Left lung (tissue), 4 donors: ENCODE measurements at regions not wholly inside any gene's neighbourhood (a gene's known extent, or its start where the extent isn't known, plus 50 kb on each side); places are given as distances from the start of the nearest gene placed in this dataset.

Experiments
- ATAC-seq: fragments of 200-7000 bp; cut with Tn5 transposase; one replicate; pipeline ENCODE4 v1.9.1; 2020; ENCODE audit warnings: moderate library complexity
- DNase-seq, 4 donors: peaks; one replicate each; pipeline ENCODE4 v3.0.0-alpha.2; 2013 to 2020
- H3K27ac ChIP-seq, 2 donors: fragments of 200-600 bp; sonication (generic) in 1 of 2; one replicate each; pipeline versions ENCODE4 v1.5.0 to v1.8.0; 2020 to 2021
- H3K27me3 ChIP-seq, 2 donors: fragments of 200-600 bp; sonication (generic) in 1 of 2; one replicate each; pipeline versions ENCODE4 v1.5.0 to v1.8.0; 2020 to 2021
- H3K36me3 ChIP-seq, 2 donors: fragments of 200-600 bp; sonication (generic) in 1 of 2; one replicate each; pipeline versions ENCODE4 v1.5.0 to v1.8.0; 2020 to 2021
- H3K4me1 ChIP-seq, 2 donors: fragments of 200-600 bp; one replicate each; pipeline ENCODE4 v1.8.0; 2021
- H3K4me3 ChIP-seq, 2 donors: fragments of 200-600 bp; sonication (generic) in 1 of 2; one replicate each; pipeline versions ENCODE4 v1.5.0 to v1.8.0; 2020 to 2021; ENCODE audit warnings: mild to moderate bottlenecking in 1 of 2
- H3K9me3 ChIP-seq, 2 donors: fragments of 200-600 bp; sonication (generic) in 1 of 2; one replicate each; pipeline versions ENCODE4 v1.5.0 to v1.8.0; 2020 to 2021
- intact Hi-C, 2 donors: fragments of 100-400 bp; cut with DNase I; formaldehyde crosslinking; loops; one replicate each; pipeline versions ENCODE4 v1.11.2 to v1.14.2; 2022
- TF ChIP-seq, protein P1 (sequence below), 2 donors: fragments of 200-600 bp; sonication (generic) in 1 of 2; IDR thresholded peaks; one replicate each; pipeline versions ENCODE4 v1.5.0 to v1.8.0; 2021; ENCODE audit warnings: antibody characterized with exemption in 2 of 2
- donor health status: DM: no; HTN: yes; CAD: no.
- donor health status: DM: no; HTN: no; CAD: no.

DNA sequence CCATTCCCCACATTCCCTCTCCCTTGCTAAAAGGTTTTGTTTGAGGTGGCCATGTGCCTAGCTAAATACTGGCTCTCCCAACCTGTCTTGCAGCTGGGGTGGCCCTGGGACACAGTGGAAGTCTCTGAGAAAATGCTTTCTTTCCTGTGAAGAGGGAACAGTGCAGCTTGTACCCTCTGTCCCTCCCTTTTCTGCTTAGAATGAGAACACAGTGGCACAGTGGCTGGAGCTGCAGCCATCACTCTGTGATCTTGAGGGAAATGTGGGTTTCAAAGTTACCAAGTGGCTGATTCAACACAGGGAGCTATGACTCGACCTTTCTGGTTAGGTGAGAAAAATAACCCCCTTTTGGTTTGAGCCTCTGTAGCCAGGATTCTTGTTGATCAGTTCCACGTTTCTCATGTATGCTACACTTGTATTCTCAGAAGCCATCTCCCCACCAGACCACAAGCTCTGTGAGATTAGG, 62.7 kb upstream of the CARD11 start:
- no peak overlapping the region for H3K4me3 ChIP-seq
- H3K9me3 ChIP-seq, result peaks cover 0 to 3% of the 10 kb centered on the region in 2 donors
- DNase-seq (no peak), ATAC-seq (no peak)
- no peaks in the 10 kb centered on the region for H3K36me3 ChIP-seq
- intact Hi-C loops, result no loop called here
- TF ChIP-seq, protein P1, sequence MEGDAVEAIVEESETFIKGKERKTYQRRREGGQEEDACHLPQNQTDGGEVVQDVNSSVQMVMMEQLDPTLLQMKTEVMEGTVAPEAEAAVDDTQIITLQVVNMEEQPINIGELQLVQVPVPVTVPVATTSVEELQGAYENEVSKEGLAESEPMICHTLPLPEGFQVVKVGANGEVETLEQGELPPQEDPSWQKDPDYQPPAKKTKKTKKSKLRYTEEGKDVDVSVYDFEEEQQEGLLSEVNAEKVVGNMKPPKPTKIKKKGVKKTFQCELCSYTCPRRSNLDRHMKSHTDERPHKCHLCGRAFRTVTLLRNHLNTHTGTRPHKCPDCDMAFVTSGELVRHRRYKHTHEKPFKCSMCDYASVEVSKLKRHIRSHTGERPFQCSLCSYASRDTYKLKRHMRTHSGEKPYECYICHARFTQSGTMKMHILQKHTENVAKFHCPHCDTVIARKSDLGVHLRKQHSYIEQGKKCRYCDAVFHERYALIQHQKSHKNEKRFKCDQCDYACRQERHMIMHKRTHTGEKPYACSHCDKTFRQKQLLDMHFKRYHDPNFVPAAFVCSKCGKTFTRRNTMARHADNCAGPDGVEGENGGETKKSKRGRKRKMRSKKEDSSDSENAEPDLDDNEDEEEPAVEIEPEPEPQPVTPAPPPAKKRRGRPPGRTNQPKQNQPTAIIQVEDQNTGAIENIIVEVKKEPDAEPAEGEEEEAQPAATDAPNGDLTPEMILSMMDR (IDR thresholded peaks at IDR 0.05), result no peak
- H3K27ac ChIP-seq, result no peak overlapping the region
- peaks cover 0 to 8% of the 10 kb centered on the region in 2 donors for H3K27me3 ChIP-seq
- H3K4me1 ChIP-seq, result no peaks in the 10 kb centered on the region

DNA sequence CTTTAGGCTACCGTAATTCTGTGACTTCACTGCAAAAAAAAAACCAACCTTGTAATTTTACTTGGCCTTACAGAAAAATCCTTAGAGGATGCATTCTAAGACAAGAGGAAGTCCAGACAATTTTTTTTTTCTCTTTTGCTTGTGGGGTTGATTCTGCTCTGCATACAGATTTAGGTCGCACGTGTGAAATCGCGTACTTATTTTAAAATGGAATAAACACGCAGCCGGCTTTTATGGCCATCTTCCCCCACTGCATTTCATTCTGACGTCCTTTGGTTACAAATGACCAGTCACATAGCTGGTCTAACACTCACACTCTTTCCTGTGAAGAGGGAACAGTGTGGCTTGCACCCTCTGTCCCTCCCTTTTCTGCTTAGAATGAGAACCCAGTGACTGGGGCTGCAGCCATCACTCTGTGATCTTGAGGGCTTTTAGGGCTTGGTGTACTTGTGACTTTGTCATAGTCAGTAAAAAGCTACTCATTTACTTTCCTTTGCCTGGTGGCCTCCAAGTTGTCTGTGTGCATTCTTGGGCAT, 63.6 kb upstream of the CARD11 start:
- Histone ChIP-seq H3K4me3 (no peak overlapping the region), H3K9me3 (peaks cover 0 to 3% of the 10 kb centered on the region in 2 donors), H3K27me3 (peaks cover 0 to 10% of the 10 kb centered on the region in 2 donors), H3K27ac (no peak overlapping the region), H3K36me3 (no peaks in the 10 kb centered on the region), H3K4me1 (no peaks in the 10 kb centered on the region)
- intact Hi-C loops, result no loop called here
- ATAC-seq (no peak), DNase-seq (no peak)
- TF ChIP-seq, protein P1 (IDR thresholded peaks at IDR 0.05), result no peak

DNA sequence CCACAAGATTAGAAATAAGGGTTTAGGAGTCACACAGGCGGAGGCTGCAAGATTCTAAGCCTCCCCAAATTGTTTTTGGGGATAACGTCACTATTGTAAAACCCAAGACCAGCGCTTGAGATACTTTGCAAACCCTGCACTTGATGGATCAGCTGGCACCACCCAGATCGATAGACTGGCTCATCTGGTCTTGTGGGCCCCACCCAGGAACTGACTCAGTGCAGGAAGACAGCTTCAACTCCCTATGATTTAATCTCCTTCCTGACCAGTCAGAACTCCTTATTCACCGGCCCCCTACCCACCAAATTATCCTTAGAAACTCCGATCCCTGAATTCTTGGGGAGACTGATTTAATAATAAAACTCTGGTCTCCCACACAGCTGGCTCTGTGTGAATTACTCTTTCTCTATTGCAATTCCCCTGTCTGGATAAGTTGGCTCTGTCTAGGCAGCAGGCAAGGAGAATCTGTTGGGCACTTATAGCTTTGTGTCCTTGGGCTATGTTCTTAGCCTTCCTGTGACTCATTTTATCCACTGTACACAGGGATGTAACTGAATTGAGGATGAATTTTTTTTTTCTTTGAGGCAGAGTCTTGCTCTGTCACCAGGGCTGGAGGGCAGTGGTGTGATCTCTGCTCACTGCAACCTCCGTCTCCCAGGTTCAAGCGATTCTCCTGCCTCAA, 64.4 kb upstream of the CARD11 start:
- TF ChIP-seq, protein P1 (IDR thresholded peaks at IDR 0.05), result no peak
- intact Hi-C loops, result no loop called here
- no peaks in the 10 kb centered on the region for H3K36me3 ChIP-seq
- peaks cover 0 to 10% of the 10 kb centered on the region in 2 donors for H3K27me3 ChIP-seq
- no peak overlapping the region for H3K27ac ChIP-seq
- ATAC-seq, result no peak
- H3K4me3 ChIP-seq, result no peak overlapping the region
- DNase-seq, result no peak
- H3K9me3 ChIP-seq, result peaks cover 0 to 3% of the 10 kb centered on the region in 2 donors
- no peaks in the 10 kb centered on the region for H3K4me1 ChIP-seq

DNA sequence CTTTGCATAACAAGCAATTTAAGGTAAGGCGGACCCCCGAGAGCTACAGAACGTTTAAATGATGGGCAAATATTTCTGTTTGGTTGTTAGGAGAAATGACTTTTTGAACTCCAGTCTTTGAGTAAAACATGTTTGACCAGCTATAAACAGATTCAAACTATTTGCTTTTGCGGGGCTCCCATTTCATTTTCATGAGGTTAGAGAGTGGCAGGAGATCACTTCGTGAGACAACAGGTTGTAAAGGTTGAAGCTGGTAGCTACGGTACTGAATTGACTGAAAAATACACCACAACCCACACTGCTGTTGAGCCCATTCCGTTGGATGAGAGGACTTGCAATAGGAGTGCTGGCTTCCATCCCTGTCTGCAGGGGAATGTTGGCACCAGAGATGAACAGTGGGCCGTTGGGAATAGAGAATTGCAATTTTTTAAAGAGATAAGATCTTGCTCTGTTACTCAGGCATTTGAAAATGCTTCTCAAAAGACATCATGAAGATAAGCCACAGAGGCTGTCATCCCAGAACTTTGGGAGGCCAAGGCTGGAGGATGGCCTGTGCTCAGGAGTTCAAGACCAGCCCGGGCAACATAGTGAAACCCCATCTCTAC, 65.7 kb upstream of the CARD11 start:
- H3K9me3 ChIP-seq, result peaks cover 0 to 9% of the 10 kb centered on the region in 2 donors
- peaks cover 0 to 10% of the 10 kb centered on the region in 2 donors for H3K27me3 ChIP-seq
- ATAC-seq (no peak), DNase-seq (no peak)
- H3K27ac ChIP-seq, result no peak overlapping the region
- no peaks in the 10 kb centered on the region for H3K4me1 ChIP-seq
- intact Hi-C loops, result no loop called here
- H3K4me3 ChIP-seq, result no peak overlapping the region
- TF ChIP-seq, protein P1 (IDR thresholded peaks at IDR 0.05), result no peak
- no peaks in the 10 kb centered on the region for H3K36me3 ChIP-seq

DNA sequence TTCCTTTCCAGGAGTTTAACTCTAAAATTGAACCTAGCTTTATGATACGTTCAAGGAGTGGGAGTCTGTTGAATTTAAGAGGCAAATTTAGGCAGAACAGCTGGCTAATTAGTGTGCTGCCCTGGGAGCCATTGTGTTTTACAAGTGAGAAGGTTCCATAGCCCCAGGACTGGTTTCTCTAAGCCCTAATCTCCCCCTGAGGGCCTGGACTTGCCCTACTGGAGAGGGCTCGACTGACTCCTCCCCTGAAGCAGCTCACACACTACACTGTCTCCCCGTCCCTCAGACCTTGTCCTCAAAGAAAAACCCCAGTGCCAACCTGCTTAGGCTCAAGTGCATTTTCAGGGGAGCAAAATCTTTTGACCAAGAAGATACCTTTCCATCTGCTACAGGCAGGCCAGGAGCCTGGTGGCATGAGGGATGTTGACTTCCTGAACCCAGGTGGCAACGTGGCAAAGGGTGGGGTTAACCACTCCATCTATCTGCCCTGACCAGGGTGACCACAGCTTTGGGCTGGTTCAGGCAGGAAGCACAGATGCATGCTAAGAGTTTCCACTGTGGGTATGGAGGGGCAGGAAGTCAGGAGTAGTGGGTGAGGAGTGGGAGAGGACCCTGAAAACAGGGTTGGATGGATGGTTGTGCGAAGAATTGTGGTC, 68.9 kb upstream of the CARD11 start:
- no peak for ATAC-seq
- H3K9me3 ChIP-seq, result peaks cover 0 to 12% of the 10 kb centered on the region in 2 donors
- no peaks in the 10 kb centered on the region for H3K36me3 ChIP-seq
- no peak for DNase-seq
- H3K27ac ChIP-seq, result no peak overlapping the region
- TF ChIP-seq, protein P1 (IDR thresholded peaks at IDR 0.05), result no peak
- H3K4me1 ChIP-seq, result no peaks in the 10 kb centered on the region
- intact Hi-C loops, result no loop called here
- no peak overlapping the region for H3K4me3 ChIP-seq
- H3K27me3 ChIP-seq, result peaks cover 0 to 24% of the 10 kb centered on the region in 2 donors
